ENCODE measurements at regions not wholly inside any gene's neighbourhood (a gene's known extent, or its start where the extent isn't known, plus 50 kb on each side); places are given as distances from the start of the nearest gene placed in this dataset.
"Not testable (repeated sequence)": the region's sequence is repeated elsewhere in the genome, so short reads cannot be mapped to it uniquely, and the experiment has no call there.

GRCh38 chrX:52298968-52299367 lies 69.9 kb upstream of the XAGE2 start:
- dilution Hi-C loops (cut with HindIII; ENCODE audit: low sequenced_read_pairs, unreplicated experiment); H3K9ac ChIP-seq (ENCODE audit: low read depth, low read length); CTCF ChIA-PET; H2AK9ac ChIP-seq (replicated peaks; ENCODE audit: low read depth, low read length, poor library complexity); H2BK15ac ChIP-seq (ENCODE audit: low read depth, low read length); H2BK20ac ChIP-seq (ENCODE audit: low read depth, low read length); H2BK120ac ChIP-seq (ENCODE audit: low read depth, low read length); H3K27ac ChIP-seq (ENCODE audit: insufficient read depth, low read length); intact Hi-C loops (cut with micrococcal nuclease); H4K20me1 ChIP-seq (ENCODE audit: insufficient read depth, low read length); H3K4me3 ChIP-seq (ENCODE audit: insufficient read depth, low read depth, low read length); H3K56ac ChIP-seq (ENCODE audit: extremely low read depth, insufficient read depth, low read length); in situ Hi-C loops (cut with MboI; ENCODE audit: low sequenced_read_pairs); POLR2A ChIA-PET (ENCODE audit: unreplicated experiment); H3K9me1 ChIP-seq (ENCODE audit: insufficient read depth, low read length); H4K8ac ChIP-seq (ENCODE audit: low read depth in 2 of 2, low read length in 2 of 2); H3K27me3 ChIP-seq (ENCODE audit: control insufficient read depth, insufficient read depth, low read length); H3K23ac ChIP-seq (ENCODE audit: low read depth, low read length); H3K4me2 ChIP-seq (ENCODE audit: low read depth, low read length); H4K5ac ChIP-seq (ENCODE audit: low read depth, low read length); H3K79me1 ChIP-seq (ENCODE audit: low read depth in 1 of 2, low read length in 2 of 2); H3K9me3 ChIP-seq (ENCODE audit: control insufficient read depth, insufficient read depth, low read length); H2AFZ ChIP-seq (replicated peaks; ENCODE audit: low read length, poor library complexity); H3K36me3 ChIP-seq (ENCODE audit: control insufficient read depth, insufficient read depth, low read length); H4K91ac ChIP-seq (ENCODE audit: insufficient read depth, low read depth, low read length); H3K18ac ChIP-seq (ENCODE audit: low read depth, low read length); H2AK5ac ChIP-seq (ENCODE audit: low read depth, low read length); H3K14ac ChIP-seq (replicated peaks; ENCODE audit: low read depth, low read length); H3K4ac ChIP-seq (ENCODE audit: low read depth, low read length); DNase-seq; ATAC-seq (ENCODE audit: low read depth); H2BK5ac ChIP-seq (ENCODE audit: low read depth, low read length, poor library complexity, severe bottlenecking); BruUV-seq (replicated peaks); H3K4me1 ChIP-seq (ENCODE audit: control insufficient read depth, insufficient read depth, low read length): not testable (repeated sequence)
- no CpG with 5 or more reads among the region's 6 CpGs for whole genome bisulfite sequencing, 2 experiments (ENCODE audit: extremely low coverage in 2 of 2, insufficient read length in 1 of 2)

- H2BK5ac ChIP-seq (ENCODE audit: low read depth, low read length, poor library complexity, severe bottlenecking); H2BK20ac ChIP-seq (ENCODE audit: low read depth, low read length); H2AK5ac ChIP-seq (ENCODE audit: low read depth, low read length); H4K20me1 ChIP-seq (ENCODE audit: insufficient read depth, low read length); H3K4me3 ChIP-seq (ENCODE audit: insufficient read depth, low read depth, low read length); H2BK15ac ChIP-seq (ENCODE audit: low read depth, low read length); H3K9me3 ChIP-seq (ENCODE audit: control insufficient read depth, insufficient read depth, low read length); H3K27ac ChIP-seq (ENCODE audit: insufficient read depth, low read length); ATAC-seq (ENCODE audit: low read depth); H3K56ac ChIP-seq (ENCODE audit: extremely low read depth, insufficient read depth, low read length); H2AK9ac ChIP-seq (replicated peaks; ENCODE audit: low read depth, low read length, poor library complexity); H4K8ac ChIP-seq (ENCODE audit: low read depth in 2 of 2, low read length in 2 of 2); H3K9me1 ChIP-seq (ENCODE audit: insufficient read depth, low read length); H4K5ac ChIP-seq (ENCODE audit: low read depth, low read length); H2BK120ac ChIP-seq (ENCODE audit: low read depth, low read length); BruUV-seq (replicated peaks); H3K4ac ChIP-seq (ENCODE audit: low read depth, low read length); CTCF ChIA-PET; in situ Hi-C loops (cut with MboI; ENCODE audit: low sequenced_read_pairs); H3K79me1 ChIP-seq (ENCODE audit: low read depth in 1 of 2, low read length in 2 of 2); H3K9ac ChIP-seq (ENCODE audit: low read depth, low read length); H3K4me2 ChIP-seq (ENCODE audit: low read depth, low read length); H3K23ac ChIP-seq (ENCODE audit: low read depth, low read length); H3K4me1 ChIP-seq (ENCODE audit: control insufficient read depth, insufficient read depth, low read length); DNase-seq; H3K18ac ChIP-seq (ENCODE audit: low read depth, low read length); H3K14ac ChIP-seq (replicated peaks; ENCODE audit: low read depth, low read length); H3K27me3 ChIP-seq (ENCODE audit: control insufficient read depth, insufficient read depth, low read length); H3K36me3 ChIP-seq (ENCODE audit: control insufficient read depth, insufficient read depth, low read length); H2AFZ ChIP-seq (replicated peaks; ENCODE audit: low read length, poor library complexity); POLR2A ChIA-PET (ENCODE audit: unreplicated experiment); dilution Hi-C loops (cut with HindIII; ENCODE audit: low sequenced_read_pairs, unreplicated experiment); intact Hi-C loops (cut with micrococcal nuclease); H4K91ac ChIP-seq (ENCODE audit: insufficient read depth, low read depth, low read length): not testable (repeated sequence)
- 100% methylated on average over 1 of the region's 1 CpG; no CpG with 5 or more reads in 1 of the 2 experiments for WGBS, 2 experiments (ENCODE audit: extremely low coverage in 2 of 2, insufficient read length in 1 of 2)
Observed at GRCh38 chrX:52308532-52308931, 60.3 kb upstream of the XAGE2 start.

Measured in IMR-90 (cell line).